Fibroblast of the aortic adventitia (primary cell): ENCODE measurements at regions not wholly inside any gene's neighbourhood (a gene's known extent, or its start where the extent isn't known, plus 50 kb on each side); places are given as distances from the start of the nearest gene placed in this dataset.

Experiments used
- DNase-seq: peaks from one replicate; pipeline ENCODE4 v3.0.0-alpha.2; 2010; ENCODE audit warnings: low read depth
- H3K4me3 ChIP-seq: 2 replicates; pipeline ENCODE4 v1.5.1; 2011; ENCODE audit warnings: low read depth, mild to moderate bottlenecking, control low read depth, low read length, moderate library complexity
- TF ChIP-seq, protein P1 (sequence below): IDR thresholded peaks from 2 replicates; pipeline ENCODE4 v1.5.1; 2011; ENCODE audit warnings: mild to moderate bottlenecking, low read length, control low read depth, inconsistent platforms; ENCODE audit not compliant: insufficient read depth

GRCh38 chr17:63109661-63110060, 143.6 kb downstream of the TANC2 start:
- DNase-seq, result no peak
- TF ChIP-seq, protein P1, sequence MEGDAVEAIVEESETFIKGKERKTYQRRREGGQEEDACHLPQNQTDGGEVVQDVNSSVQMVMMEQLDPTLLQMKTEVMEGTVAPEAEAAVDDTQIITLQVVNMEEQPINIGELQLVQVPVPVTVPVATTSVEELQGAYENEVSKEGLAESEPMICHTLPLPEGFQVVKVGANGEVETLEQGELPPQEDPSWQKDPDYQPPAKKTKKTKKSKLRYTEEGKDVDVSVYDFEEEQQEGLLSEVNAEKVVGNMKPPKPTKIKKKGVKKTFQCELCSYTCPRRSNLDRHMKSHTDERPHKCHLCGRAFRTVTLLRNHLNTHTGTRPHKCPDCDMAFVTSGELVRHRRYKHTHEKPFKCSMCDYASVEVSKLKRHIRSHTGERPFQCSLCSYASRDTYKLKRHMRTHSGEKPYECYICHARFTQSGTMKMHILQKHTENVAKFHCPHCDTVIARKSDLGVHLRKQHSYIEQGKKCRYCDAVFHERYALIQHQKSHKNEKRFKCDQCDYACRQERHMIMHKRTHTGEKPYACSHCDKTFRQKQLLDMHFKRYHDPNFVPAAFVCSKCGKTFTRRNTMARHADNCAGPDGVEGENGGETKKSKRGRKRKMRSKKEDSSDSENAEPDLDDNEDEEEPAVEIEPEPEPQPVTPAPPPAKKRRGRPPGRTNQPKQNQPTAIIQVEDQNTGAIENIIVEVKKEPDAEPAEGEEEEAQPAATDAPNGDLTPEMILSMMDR, result no peak
- no peak overlapping the region for H3K4me3 ChIP-seq

GRCh38 chr17:63113167-63113566, 147.1 kb downstream of the TANC2 start:
- DNase-seq, result peak; percentile 16
- TF ChIP-seq, protein P1, result no peak
- H3K4me3 ChIP-seq, result no peak overlapping the region

- no peak overlapping the region for H3K4me3 ChIP-seq
- TF ChIP-seq, protein P1, result no peak
- DNase-seq, result no peak
Observed at GRCh38 chr17:63116228-63116627, 150.2 kb downstream of the TANC2 start.

- DNase-seq, result peak; percentile 32
- TF ChIP-seq, protein P1, result no peak
- no peak overlapping the region for H3K4me3 ChIP-seq
Observed at GRCh38 chr17:63116967-63117830, 151.2 kb downstream of the TANC2 start.

GRCh38 chr17:63120406-63120805, 154.4 kb downstream of the TANC2 start:
- TF ChIP-seq, protein P1, result no peak
- no peak overlapping the region for H3K4me3 ChIP-seq
- DNase-seq, result peak; percentile 32

DNA sequence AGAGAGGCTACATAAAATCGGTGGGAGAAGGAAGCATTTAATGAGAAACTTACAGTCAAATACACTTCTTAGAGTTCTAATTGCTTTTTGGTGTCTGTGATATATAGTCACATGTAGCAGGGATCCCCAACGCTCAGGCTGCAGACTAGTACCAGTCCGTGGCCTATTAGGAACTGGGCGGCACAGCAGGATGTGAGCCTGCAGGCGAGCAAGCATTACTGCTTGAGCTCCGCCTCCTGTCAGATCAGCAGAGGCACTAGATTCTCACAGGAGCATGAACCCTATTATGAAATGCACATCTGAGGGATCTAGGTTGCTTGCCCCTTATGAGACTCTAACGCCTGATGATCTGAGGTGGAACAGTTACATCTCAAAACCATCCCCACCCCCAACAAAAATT, 158.5 kb downstream of the TANC2 start:
- no peak for DNase-seq
- TF ChIP-seq, protein P1, result no peak
- H3K4me3 ChIP-seq, result no peak overlapping the region
